Left ventricle myocardium inferior (tissue), 1 donor: ENCODE measurements at regions not wholly inside any gene's neighbourhood (a gene's known extent, or its start where the extent isn't known, plus 50 kb on each side); places are given as distances from the start of the nearest gene placed in this dataset.

Source experiments
- DNase-seq: peaks from one replicate; pipeline ENCODE4 v3.0.0-alpha.2; 2020
- H3K27ac ChIP-seq: fragments of 200-600 bp; replicated peaks from 2 replicates; pipeline ENCODE4 v1.8.0; 2021
- H3K27me3 ChIP-seq: fragments of 200-600 bp; 2 replicates; pipeline ENCODE4 v1.8.0; 2021; ENCODE audit warnings: low read depth
- H3K36me3 ChIP-seq: fragments of 200-600 bp; 2 replicates; pipeline ENCODE4 v1.8.0; 2021
- H3K4me1 ChIP-seq: fragments of 200-600 bp; 2 replicates; pipeline ENCODE4 v1.8.0; 2021
- H3K4me3 ChIP-seq: fragments of 200-600 bp; 2 replicates; pipeline ENCODE4 v1.8.0; 2021; ENCODE audit warnings: mild to moderate bottlenecking, moderate library complexity
- H3K9me3 ChIP-seq: fragments of 200-600 bp; replicated peaks from 2 replicates; pipeline ENCODE4 v1.8.0; 2021
- intact Hi-C: fragments of 100-400 bp; cut with micrococcal nuclease; formaldehyde crosslinking; loops from one replicate; pipeline ENCODE4 v1.11.0; 2022
- TF ChIP-seq, protein P1 (sequence below): fragments of 200-600 bp; IDR thresholded peaks from 2 replicates; pipeline ENCODE4 v1.8.0; 2021; ENCODE audit warnings: antibody characterized with exemption, mild to moderate bottlenecking, borderline replicate concordance
- donor health status: DM: no; HTN: yes; CAD: no; lungs with severe emphysema.

DNA sequence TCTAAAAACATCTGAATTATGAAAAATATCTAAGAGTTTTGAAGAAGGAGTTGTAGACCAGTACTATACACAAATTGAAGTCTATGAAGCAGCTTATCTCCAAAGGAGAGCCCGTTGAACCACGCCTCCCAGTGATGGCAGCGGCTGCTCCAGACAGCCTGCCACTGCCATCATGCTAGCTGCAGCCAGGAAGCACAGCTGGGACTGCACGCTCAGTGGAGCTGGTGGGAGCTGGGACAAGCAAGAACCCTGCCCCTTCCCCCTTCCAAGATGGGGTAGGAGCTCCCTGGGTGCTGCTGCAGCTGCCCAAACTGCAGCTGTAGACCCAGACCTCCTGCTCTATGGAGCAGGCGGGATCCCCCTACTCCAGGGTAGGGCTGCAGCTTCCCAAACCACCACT, 124.7 kb upstream of the SPATS2L start:
- TF ChIP-seq, protein P1, sequence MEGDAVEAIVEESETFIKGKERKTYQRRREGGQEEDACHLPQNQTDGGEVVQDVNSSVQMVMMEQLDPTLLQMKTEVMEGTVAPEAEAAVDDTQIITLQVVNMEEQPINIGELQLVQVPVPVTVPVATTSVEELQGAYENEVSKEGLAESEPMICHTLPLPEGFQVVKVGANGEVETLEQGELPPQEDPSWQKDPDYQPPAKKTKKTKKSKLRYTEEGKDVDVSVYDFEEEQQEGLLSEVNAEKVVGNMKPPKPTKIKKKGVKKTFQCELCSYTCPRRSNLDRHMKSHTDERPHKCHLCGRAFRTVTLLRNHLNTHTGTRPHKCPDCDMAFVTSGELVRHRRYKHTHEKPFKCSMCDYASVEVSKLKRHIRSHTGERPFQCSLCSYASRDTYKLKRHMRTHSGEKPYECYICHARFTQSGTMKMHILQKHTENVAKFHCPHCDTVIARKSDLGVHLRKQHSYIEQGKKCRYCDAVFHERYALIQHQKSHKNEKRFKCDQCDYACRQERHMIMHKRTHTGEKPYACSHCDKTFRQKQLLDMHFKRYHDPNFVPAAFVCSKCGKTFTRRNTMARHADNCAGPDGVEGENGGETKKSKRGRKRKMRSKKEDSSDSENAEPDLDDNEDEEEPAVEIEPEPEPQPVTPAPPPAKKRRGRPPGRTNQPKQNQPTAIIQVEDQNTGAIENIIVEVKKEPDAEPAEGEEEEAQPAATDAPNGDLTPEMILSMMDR: no peak
- no peak for DNase-seq
- H3K9me3 ChIP-seq: no peaks in the 10 kb centered on the region
- intact Hi-C loops: no loop called here
- H3K4me3 ChIP-seq: no peak overlapping the region
- H3K27ac ChIP-seq: no peak overlapping the region
- no peaks in the 10 kb centered on the region for H3K36me3 ChIP-seq
- peaks cover 19% of the 10 kb centered on the region for H3K4me1 ChIP-seq
- H3K27me3 ChIP-seq: peaks cover 44% of the 10 kb centered on the region

DNA sequence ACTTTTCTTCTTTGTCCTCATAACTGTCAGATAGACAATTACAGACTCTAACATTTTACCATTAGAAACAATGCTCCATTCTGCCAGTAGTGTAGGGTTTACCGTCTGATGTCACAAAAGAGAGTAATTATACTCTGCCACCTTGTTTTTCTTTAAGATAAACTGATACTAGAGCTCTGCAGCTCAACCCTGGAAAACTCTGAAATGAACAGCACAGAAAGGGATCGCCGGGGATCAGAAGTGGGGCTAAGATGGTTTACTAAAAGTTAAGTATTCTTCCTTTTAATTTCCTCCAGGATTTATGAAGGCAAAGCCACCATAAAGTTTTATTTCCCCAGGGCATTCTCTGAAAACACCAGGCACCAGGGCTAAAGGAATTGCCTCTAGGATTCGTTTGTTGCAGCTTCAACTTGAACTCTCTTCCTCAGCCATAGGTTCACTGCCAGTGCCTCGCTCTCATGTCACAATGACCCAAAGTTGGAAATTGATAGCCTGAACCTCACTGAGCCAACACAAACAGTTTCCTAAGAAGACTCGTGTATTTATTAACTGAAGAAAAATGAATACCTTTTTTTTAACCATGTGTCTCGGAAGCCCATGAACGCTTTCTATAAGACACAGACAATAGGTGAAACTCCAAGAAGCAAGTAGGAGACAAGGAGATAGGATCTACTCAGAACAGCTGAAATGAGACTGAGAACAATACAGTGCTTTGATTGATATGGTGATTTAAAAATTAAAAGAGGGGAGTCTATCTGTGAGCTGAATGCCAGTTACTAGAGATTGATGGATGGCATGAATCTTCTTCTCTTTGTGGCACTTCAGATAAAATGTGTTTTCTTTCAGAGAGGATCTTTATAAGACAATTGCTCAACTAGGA, 121.5 kb upstream of the SPATS2L start:
- TF ChIP-seq, protein P1: no peak
- no peaks in the 10 kb centered on the region for H3K4me1 ChIP-seq
- intact Hi-C loops: no loop called here
- H3K4me3 ChIP-seq: no peak overlapping the region
- peaks cover 8% of the 10 kb centered on the region for H3K9me3 ChIP-seq
- H3K27me3 ChIP-seq: peaks cover 49% of the 10 kb centered on the region
- H3K36me3 ChIP-seq: no peaks in the 10 kb centered on the region
- no peak for DNase-seq
- H3K27ac ChIP-seq: no peak overlapping the region

DNA sequence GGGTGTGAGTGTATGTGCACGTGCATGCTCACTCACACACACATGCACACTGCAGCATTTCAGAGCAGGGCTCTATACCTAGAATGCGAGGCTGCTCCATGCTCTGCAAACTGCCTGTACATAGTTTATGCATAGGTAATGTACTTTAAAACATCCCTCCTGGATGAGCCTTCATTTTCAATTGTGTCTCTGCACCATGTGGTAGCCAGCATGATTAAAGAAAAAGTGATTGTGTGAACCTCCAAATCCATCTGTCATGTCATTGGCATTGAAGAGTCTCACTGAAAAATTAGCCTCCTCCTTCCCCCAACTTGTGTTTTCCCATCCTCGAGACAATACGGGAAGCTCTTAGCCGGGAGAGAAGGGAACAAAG, 120.9 kb upstream of the SPATS2L start:
- Histone ChIP-seq H3K36me3 (no peaks in the 10 kb centered on the region), H3K27me3 (peaks cover 43% of the 10 kb centered on the region), H3K4me3 (no peak overlapping the region), H3K4me1 (no peaks in the 10 kb centered on the region), H3K9me3 (peaks cover 8% of the 10 kb centered on the region), H3K27ac (no peak overlapping the region)
- DNase-seq: no peak
- intact Hi-C loops: no loop called here
- TF ChIP-seq, protein P1: no peak

GRCh38 chr2:200186002-200186401, 120.5 kb upstream of the SPATS2L start:
- no peak for DNase-seq
- Histone ChIP-seq H3K27me3 (peaks cover 43% of the 10 kb centered on the region), H3K9me3 (peaks cover 8% of the 10 kb centered on the region), H3K36me3 (no peaks in the 10 kb centered on the region), H3K4me1 (no peaks in the 10 kb centered on the region), H3K27ac (no peak overlapping the region), H3K4me3 (no peak overlapping the region)
- intact Hi-C loops: no loop called here
- TF ChIP-seq, protein P1: no peak

DNA sequence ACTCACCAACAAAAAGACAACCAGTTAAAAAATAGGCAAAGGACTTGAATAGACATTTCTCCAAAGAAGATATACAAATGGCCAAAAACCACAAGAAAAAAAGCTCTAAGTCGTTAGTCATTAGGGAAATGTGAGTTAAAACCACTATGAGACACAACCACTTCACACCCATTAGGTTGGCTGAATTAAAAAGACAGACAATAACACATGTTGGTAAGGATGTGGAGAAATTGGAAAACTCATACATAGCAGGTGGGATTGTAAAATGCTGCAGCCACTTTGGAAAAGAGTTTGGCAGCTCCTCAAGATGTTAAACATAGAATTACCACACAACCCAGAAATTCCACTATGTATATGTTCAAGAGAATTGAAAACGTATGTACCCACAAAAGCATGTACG, 117.6 kb upstream of the SPATS2L start:
- intact Hi-C loops: no loop called here
- H3K36me3 ChIP-seq: no peaks in the 10 kb centered on the region
- TF ChIP-seq, protein P1: no peak
- no peak for DNase-seq
- H3K4me1 ChIP-seq: no peaks in the 10 kb centered on the region
- no peak overlapping the region for H3K4me3 ChIP-seq
- H3K27me3 ChIP-seq: peaks cover 30% of the 10 kb centered on the region
- no peak overlapping the region for H3K27ac ChIP-seq
- H3K9me3 ChIP-seq: peaks cover 8% of the 10 kb centered on the region
